ENCODE measurements at regions not wholly inside any gene's neighbourhood (a gene's known extent, or its start where the extent isn't known, plus 50 kb on each side); places are given as distances from the start of the nearest gene placed in this dataset.

- 45 to 88% methylated on average over 2 of the region's 2 CpGs for WGBS, 2 donors
Measured at GRCh38 chr7:112400141-112400540, 50.1 kb upstream of the IFRD1 start.

More at GRCh38 chr7:112400141-112400540, 50.1 kb upstream of the IFRD1 start:
- DNase-seq = no peak
- no peaks in the 10 kb centered on the region for H3K9me3 ChIP-seq (ENCODE audit: control insufficient read depth in 4 of 4, insufficient read depth in 3 of 4, low read length in 3 of 4)
- no peaks in the 10 kb centered on the region for H3K36me3 ChIP-seq (ENCODE audit: control insufficient read depth in 4 of 4, insufficient read depth in 4 of 4, low read length in 4 of 4)
- H3K4me3 ChIP-seq = no peak overlapping the region
- no peak overlapping the region for H3K27ac ChIP-seq (ENCODE audit: low read depth in 1 of 2, low read length in 1 of 2)
- no peaks in the 10 kb centered on the region for H3K27me3 ChIP-seq (ENCODE audit: control insufficient read depth in 3 of 3, insufficient read depth in 3 of 3, low read length in 2 of 3)
- H3K4me1 ChIP-seq (ENCODE audit: control insufficient read depth in 5 of 5, insufficient read depth in 5 of 5, low read length in 5 of 5) = peaks cover 0 to 2% (median 0%) of the 10 kb centered on the region in 5 donors
- no peak overlapping the region for H3K9ac ChIP-seq (ENCODE audit: insufficient read depth in 1 of 2, low read length in 2 of 2)
- ATAC-seq (ENCODE audit: insufficient read depth, low FRiP score) = no peak
- TF ChIP-seq, protein P1, sequence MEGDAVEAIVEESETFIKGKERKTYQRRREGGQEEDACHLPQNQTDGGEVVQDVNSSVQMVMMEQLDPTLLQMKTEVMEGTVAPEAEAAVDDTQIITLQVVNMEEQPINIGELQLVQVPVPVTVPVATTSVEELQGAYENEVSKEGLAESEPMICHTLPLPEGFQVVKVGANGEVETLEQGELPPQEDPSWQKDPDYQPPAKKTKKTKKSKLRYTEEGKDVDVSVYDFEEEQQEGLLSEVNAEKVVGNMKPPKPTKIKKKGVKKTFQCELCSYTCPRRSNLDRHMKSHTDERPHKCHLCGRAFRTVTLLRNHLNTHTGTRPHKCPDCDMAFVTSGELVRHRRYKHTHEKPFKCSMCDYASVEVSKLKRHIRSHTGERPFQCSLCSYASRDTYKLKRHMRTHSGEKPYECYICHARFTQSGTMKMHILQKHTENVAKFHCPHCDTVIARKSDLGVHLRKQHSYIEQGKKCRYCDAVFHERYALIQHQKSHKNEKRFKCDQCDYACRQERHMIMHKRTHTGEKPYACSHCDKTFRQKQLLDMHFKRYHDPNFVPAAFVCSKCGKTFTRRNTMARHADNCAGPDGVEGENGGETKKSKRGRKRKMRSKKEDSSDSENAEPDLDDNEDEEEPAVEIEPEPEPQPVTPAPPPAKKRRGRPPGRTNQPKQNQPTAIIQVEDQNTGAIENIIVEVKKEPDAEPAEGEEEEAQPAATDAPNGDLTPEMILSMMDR (IDR thresholded peaks at IDR 0.05; ENCODE audit: control extremely low read depth, extremely low read depth) = no peak

Measured in lung (tissue), 11 donors.